Spleen (tissue), 11 donors: ENCODE measurements at regions not wholly inside any gene's neighbourhood (a gene's known extent, or its start where the extent isn't known, plus 50 kb on each side); places are given as distances from the start of the nearest gene placed in this dataset.

Experiments
- DNase-seq: peaks from one replicate; pipeline ENCODE4 v3.0.0-alpha.2; 2020
- H3K27ac ChIP-seq, 8 donors: fragments of 200-600 bp; sonication (generic) in 7 of 8; 1 replicate in 4 of 8; 2 replicates in 4 of 8; pipeline versions ENCODE4 v1.5.0 to v1.8.0; 2016 to 2021; ENCODE audit warnings: inconsistent platforms in 4 of 8, mild to moderate bottlenecking in 4 of 8, moderate library complexity in 1 of 8
- H3K27me3 ChIP-seq, 7 donors: fragments of 200-600 bp; sonication (generic) in 6 of 7; replicated peaks in 1 of 7; 1 replicate in 4 of 7; 2 replicates in 3 of 7; pipeline versions ENCODE4 v1.5.0 to v1.8.0; 2016 to 2021; ENCODE audit warnings: inconsistent platforms in 3 of 7, mild to moderate bottlenecking in 1 of 7
- H3K36me3 ChIP-seq, 6 donors: fragments of 200-600 bp; sonication (generic) in 5 of 6; 1 replicate in 4 of 6; 2 replicates in 2 of 6; pipeline versions ENCODE4 v1.5.0 to v1.8.0; 2016 to 2021; ENCODE audit warnings: inconsistent platforms in 2 of 6
- H3K4me1 ChIP-seq, 6 donors: fragments of 200-600 bp; sonication (generic) in 5 of 6; 1 replicate in 3 of 6; 2 replicates in 3 of 6; pipeline versions ENCODE4 v1.5.0 to v1.8.0; 2016 to 2021; ENCODE audit warnings: inconsistent platforms in 3 of 6
- H3K4me3 ChIP-seq, 8 donors: fragments of 200-600 bp; sonication (generic) in 7 of 8; 1 replicate in 4 of 8; 2 replicates in 4 of 8; pipeline versions ENCODE4 v1.5.0 to v1.8.0; 2016 to 2021; ENCODE audit warnings: inconsistent platforms in 4 of 8, mild to moderate bottlenecking in 4 of 8, moderate library complexity in 2 of 8
- H3K9me3 ChIP-seq, 8 donors: fragments of 200-600 bp; sonication (generic) in 7 of 8; 1 replicate in 4 of 8; 2 replicates in 4 of 8; pipeline versions ENCODE4 v1.5.0 to v1.8.0; 2016 to 2021; ENCODE audit warnings: inconsistent platforms in 4 of 8
- POLR2A ChIP-seq, 3 donors: fragments of 450-650 bp; IDR thresholded peaks; one replicate each; pipeline ENCODE4 v1.5.1; 2017; ENCODE audit warnings: antibody characterized with exemption in 3 of 3, mild to moderate bottlenecking in 1 of 3
- POLR2AphosphoS5 ChIP-seq, 3 donors: sonication (generic); formaldehyde crosslinking; IDR thresholded peaks; one replicate each; pipeline ENCODE4 v1.5.1; 2017; ENCODE audit warnings: antibody characterized with exemption in 3 of 3
- WGBS, 5 donors: extraction: QIAGEN DNeasy Blood & Tissue Kit in 3 of 5; methylation state at CpG; one replicate each; pipeline versions ENCODE4 v1.1.5 to v1.1.7; 2013 to 2018; 5-methylcytosine and 5-hydroxymethylcytosine counted together
- intact Hi-C: fragments of 100-400 bp; cut with DNase I; formaldehyde crosslinking; loops from one replicate; pipeline ENCODE4 v1.15.0; 2023; ENCODE audit warnings: low total_unique reads
- TF ChIP-seq, protein P1 (sequence below), 11 experiments: fragments of 200-600 bp in 7 of 11; fragments of 450-650 bp in 4 of 11; sonication (generic) in 4 of 11; IDR thresholded peaks in 8 of 11; conservative IDR thresholded peaks in 3 of 11; 1 replicate in 7 of 11; 2 replicates in 4 of 11; pipeline versions ENCODE4 v1.4.0 to v1.8.0; 2016 to 2021; ENCODE audit warnings: antibody characterized with exemption in 11 of 11, inconsistent platforms in 4 of 11, mild to moderate bottlenecking in 1 of 11
- donor health status: healthy with polysubstance abuse.
- donor health status: DM: no; HTN: no; CAD: no; lungs with moderate emphysema.
- donor health status: DM: no; HTN: no; CAD: no.
- donor health status: Bipolar disorder and iron deficiency.
- donor health status: healthy.
- donor health status: DM: no; HTN: no; CAD: no.
- donor health status: DM: yes; HTN: yes; CAD: no.

DNA sequence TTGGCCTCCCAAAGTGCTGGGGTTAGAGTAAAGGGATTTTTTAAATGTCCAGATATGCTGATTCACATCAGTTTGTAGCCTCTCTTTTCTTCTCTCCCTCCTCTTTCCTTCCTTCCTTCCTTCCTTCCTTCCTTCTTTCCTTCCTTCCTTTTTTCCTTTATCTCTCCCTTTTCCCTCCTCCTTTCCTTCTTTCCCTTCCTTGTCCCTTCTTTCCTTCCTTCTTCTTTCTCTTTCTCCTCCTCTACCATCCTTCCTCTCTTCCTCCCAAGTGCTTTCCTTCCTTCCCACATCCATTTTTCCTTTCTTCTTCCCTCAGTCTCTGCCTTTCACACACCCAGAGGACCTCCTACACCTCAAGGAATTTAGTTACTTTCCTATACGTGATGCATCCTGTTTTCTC lies 671.8 kb downstream of the HS3ST4 start:
- TF ChIP-seq, protein P1, sequence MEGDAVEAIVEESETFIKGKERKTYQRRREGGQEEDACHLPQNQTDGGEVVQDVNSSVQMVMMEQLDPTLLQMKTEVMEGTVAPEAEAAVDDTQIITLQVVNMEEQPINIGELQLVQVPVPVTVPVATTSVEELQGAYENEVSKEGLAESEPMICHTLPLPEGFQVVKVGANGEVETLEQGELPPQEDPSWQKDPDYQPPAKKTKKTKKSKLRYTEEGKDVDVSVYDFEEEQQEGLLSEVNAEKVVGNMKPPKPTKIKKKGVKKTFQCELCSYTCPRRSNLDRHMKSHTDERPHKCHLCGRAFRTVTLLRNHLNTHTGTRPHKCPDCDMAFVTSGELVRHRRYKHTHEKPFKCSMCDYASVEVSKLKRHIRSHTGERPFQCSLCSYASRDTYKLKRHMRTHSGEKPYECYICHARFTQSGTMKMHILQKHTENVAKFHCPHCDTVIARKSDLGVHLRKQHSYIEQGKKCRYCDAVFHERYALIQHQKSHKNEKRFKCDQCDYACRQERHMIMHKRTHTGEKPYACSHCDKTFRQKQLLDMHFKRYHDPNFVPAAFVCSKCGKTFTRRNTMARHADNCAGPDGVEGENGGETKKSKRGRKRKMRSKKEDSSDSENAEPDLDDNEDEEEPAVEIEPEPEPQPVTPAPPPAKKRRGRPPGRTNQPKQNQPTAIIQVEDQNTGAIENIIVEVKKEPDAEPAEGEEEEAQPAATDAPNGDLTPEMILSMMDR (IDR thresholded peaks at IDR 0.05 in 8 of 11, conservative IDR thresholded peaks at IDR 0.05 in 3 of 11): no peak
- TF ChIP-seq POLR2A (IDR thresholded peaks at IDR 0.05) (no peak), POLR2AphosphoS5 (IDR thresholded peaks at IDR 0.05) (no peak)
- Histone ChIP-seq H3K9me3 (no peaks in the 10 kb centered on the region), H3K4me3 (no peak overlapping the region), H3K27me3 (peaks cover 0 to 20% (median 0%) of the 10 kb centered on the region in 7 donors), H3K4me1 (no peaks in the 10 kb centered on the region), H3K27ac (no peak overlapping the region), H3K36me3 (no peaks in the 10 kb centered on the region)
- WGBS, 5 donors: 46 to 63% (median 49%) methylated on average over 1 of the region's 1 CpG
- no peak for DNase-seq
- intact Hi-C loops: no loop called here

DNA sequence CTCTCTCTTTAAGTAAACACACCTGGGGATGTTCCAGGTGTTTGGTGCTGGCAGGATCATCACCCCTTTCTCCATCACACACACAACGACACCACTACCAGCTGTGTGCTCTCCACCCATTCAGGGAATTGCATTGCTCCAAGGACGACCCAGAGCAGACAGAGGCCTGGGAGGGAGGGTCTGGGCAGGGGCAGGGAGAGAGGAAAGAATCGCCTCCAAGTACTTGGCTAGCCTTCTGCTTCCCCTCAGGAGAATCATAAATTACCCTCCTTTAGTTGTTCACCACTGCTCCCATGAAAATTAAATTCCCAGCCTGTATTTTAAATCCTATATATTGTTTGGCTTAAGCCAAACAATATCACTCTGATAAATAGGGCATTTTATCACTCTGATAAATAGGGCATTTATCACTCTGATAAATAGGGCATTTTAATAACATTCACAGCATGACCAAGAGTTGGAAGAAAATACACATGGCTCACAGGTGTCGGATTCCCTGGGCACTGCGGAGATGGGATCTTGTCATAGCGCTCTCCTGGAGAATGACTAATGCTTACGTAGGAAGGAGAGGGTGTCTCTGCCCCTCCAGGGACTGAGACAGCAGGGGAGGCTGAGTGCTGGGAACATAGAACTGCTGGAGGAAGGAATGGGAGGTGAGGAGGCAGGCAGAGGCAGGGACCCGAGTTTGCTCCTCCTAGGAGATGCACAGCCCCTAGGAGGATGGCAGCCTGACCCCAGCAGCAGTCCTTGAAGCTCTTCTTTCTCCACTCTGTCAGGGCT lies 673.6 kb downstream of the HS3ST4 start:
- no peaks in the 10 kb centered on the region for H3K36me3 ChIP-seq
- WGBS, 5 donors: 49 to 59% (median 54%) methylated on average over 8 of the region's 8 CpGs
- H3K27ac ChIP-seq: no peak overlapping the region
- no peak overlapping the region for H3K4me3 ChIP-seq
- DNase-seq: no peak
- H3K9me3 ChIP-seq: no peaks in the 10 kb centered on the region
- intact Hi-C loops: no loop called here
- no peak for TF ChIP-seq POLR2AphosphoS5 (IDR thresholded peaks at IDR 0.05)
- TF ChIP-seq, protein P1 (IDR thresholded peaks at IDR 0.05 in 8 of 11, conservative IDR thresholded peaks at IDR 0.05 in 3 of 11): no peak
- TF ChIP-seq POLR2A (IDR thresholded peaks at IDR 0.05): no peak
- H3K27me3 ChIP-seq: peaks cover 0 to 20% (median 0%) of the 10 kb centered on the region in 7 donors
- H3K4me1 ChIP-seq: no peaks in the 10 kb centered on the region

DNA sequence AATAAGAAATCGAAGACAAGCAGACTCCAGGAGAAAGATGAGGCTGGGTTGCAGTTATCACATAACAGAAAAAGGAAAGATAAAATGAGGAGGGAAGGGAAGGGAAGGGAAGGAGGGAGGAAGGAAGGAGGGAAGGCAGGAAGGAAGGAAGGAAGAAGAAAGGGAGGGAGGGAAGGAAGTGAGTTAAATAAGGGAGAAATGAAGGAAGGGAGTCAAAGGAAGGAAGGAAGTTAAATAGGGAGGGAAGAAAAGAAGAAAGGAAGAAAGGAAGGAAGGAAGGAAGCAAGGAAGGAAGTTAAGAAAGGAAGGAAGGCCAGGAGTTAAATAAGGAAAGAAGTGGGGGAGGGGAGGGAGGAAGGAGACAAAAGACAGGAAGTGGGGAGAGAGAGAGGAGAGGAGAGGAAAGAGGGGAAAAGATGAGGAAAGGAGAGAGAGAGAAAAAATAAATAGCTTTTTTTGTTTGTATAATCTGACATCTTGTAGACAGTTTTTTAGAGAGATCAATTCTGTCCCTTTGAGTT lies 679.6 kb downstream of the HS3ST4 start:
- no peak overlapping the region for H3K4me3 ChIP-seq
- intact Hi-C loops: no loop called here
- 68 to 85% (median 81%) methylated on average over 1 of the region's 1 CpG for WGBS, 5 donors

More for the DNA sequence above, 679.6 kb downstream of the HS3ST4 start:
- Histone ChIP-seq H3K9me3 (peaks cover 0 to 18% (median 3%) of the 10 kb centered on the region in 8 donors), H3K27me3 (peaks cover 0 to 5% (median 0%) of the 10 kb centered on the region in 7 donors), H3K4me1 (no peaks in the 10 kb centered on the region), H3K36me3 (no peaks in the 10 kb centered on the region), H3K27ac (no peak overlapping the region)
- no peak for TF ChIP-seq POLR2AphosphoS5 (IDR thresholded peaks at IDR 0.05)
- TF ChIP-seq, protein P1 (IDR thresholded peaks at IDR 0.05 in 8 of 11, conservative IDR thresholded peaks at IDR 0.05 in 3 of 11): no peak
- no peak for TF ChIP-seq POLR2A (IDR thresholded peaks at IDR 0.05)
- no peak for DNase-seq
